GM12875 (cell line): ENCODE measurements at regions not wholly inside any gene's neighbourhood (a gene's known extent, or its start where the extent isn't known, plus 50 kb on each side); places are given as distances from the start of the nearest gene placed in this dataset.

Experiments
- H3K4me3 ChIP-seq: one replicate; pipeline ENCODE4 v1.5.1; 2011; ENCODE audit warnings: low read depth, low read length, control low read depth
- TF ChIP-seq, protein P1 (sequence below): IDR thresholded peaks from 2 replicates; pipeline ENCODE4 v1.5.1; 2011; ENCODE audit warnings: low read depth, mild to moderate bottlenecking, control low read depth, inconsistent platforms, low read length, moderate library complexity, borderline replicate concordance; ENCODE audit not compliant: insufficient read depth

DNA sequence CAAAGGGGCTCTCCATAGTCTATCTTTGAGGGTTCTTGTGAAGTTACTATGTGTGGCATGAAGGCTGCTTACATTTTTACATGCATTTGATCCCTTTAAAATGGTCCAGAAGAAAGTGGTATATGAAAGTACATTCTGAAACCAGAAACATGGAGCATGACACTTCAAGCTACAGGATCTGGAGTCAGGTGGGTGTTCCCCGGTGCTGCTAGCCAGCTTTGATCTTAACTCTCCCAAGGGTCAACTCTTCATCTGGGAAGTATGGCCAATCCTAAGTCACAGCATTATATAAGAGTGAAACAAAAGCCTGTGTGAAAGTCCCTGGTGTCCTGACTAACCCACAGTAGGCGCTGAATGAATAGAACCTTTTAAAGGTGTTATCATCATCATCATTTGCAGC lies 91.0 kb upstream of the TAS2R1 start:
- TF ChIP-seq, protein P1, sequence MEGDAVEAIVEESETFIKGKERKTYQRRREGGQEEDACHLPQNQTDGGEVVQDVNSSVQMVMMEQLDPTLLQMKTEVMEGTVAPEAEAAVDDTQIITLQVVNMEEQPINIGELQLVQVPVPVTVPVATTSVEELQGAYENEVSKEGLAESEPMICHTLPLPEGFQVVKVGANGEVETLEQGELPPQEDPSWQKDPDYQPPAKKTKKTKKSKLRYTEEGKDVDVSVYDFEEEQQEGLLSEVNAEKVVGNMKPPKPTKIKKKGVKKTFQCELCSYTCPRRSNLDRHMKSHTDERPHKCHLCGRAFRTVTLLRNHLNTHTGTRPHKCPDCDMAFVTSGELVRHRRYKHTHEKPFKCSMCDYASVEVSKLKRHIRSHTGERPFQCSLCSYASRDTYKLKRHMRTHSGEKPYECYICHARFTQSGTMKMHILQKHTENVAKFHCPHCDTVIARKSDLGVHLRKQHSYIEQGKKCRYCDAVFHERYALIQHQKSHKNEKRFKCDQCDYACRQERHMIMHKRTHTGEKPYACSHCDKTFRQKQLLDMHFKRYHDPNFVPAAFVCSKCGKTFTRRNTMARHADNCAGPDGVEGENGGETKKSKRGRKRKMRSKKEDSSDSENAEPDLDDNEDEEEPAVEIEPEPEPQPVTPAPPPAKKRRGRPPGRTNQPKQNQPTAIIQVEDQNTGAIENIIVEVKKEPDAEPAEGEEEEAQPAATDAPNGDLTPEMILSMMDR = no peak
- no peak overlapping the region for H3K4me3 ChIP-seq

DNA sequence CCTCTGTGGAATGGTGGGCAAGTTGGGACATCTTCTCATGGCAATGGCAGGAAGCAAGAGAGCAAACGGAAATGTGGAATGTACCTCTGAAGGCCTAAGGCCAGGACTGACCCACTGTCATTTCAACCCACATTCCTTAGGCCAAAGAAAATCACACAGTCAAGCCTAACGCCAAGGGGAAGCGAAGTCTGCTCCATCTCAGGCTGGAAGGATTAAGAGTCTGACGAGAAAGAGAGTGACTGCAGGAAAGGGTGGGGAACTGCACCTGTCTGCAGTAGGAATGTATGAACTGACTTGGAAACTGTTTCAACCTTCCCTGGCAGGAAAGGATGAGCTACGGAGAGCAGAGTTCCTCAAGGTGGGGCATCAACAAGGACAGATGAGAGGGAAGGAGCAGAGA lies 90.2 kb upstream of the TAS2R1 start:
- TF ChIP-seq, protein P1 = no peak
- no peak overlapping the region for H3K4me3 ChIP-seq

DNA sequence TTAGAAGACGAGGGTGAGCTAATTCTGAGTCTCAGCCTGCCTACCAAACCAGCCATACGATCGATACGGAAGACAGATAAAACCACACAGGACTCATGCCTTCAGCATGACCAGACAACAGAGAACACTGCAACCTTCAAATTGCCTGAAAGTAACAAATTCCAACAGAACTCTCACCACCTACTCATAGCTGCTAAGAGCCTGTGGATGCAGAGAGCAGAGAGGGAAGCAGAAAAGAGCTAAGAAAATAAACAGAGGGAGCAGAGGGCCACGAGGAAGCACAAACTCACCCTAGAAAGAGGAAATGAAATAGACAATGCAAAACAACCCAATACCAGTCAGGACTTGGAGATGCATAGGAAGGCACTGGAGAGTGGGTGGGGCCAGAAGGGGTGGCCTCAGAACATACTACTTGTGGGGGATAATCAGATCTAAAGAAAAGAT lies 86.7 kb upstream of the TAS2R1 start:
- TF ChIP-seq, protein P1 = no peak
- H3K4me3 ChIP-seq = no peak overlapping the region

DNA sequence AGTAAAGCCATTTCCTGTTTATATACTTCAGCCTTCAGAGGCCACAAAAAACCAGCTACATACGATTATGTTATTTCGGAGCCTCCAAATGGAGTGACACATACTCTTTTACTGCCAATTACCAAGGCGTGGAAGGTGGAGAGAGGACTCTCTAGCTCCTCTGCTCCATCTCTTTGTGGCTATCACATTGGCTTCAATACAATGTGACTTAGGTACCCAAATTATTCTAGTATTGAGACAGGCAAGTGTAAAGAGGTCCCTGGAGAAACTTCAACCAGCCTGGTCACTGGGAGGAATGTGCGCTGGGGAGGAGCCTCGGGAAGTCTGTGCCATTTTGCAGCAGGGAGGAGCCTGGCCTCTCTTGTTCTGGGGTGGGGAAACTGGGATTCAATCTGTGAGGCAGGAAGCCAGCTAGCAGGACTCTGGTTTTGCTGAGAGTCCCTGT lies 85.8 kb upstream of the TAS2R1 start:
- TF ChIP-seq, protein P1 = no peak
- no peak overlapping the region for H3K4me3 ChIP-seq

DNA sequence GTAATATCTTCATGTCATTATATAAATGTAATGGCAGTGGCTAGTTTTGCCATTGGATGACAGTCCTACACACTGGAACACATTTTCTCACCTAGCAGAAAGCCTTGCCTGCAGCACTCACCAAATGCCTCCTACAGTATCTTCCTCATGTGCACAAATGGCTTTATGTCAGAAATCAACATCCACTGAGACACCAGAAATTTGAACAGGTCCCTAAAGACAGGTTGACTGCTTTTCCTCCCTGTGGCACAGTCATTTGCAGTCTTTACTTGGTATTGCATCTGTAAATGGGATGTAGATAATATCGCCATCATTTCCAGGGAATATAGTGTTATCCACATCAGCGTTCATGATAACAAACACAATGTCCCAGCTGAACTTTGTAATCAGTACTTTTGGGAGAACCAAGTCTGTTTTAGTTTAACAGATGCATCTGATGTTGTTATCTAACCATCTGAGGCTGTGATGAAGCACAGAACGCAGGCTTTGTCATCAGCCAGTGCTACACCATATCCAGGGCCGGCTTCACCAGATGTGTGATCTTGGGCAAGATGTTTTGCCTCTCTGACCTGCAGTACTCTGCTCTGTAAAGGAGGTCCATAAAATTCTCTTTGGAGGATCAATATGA lies 83.9 kb upstream of the TAS2R1 start:
- H3K4me3 ChIP-seq = no peak overlapping the region
- TF ChIP-seq, protein P1 = no peak

DNA sequence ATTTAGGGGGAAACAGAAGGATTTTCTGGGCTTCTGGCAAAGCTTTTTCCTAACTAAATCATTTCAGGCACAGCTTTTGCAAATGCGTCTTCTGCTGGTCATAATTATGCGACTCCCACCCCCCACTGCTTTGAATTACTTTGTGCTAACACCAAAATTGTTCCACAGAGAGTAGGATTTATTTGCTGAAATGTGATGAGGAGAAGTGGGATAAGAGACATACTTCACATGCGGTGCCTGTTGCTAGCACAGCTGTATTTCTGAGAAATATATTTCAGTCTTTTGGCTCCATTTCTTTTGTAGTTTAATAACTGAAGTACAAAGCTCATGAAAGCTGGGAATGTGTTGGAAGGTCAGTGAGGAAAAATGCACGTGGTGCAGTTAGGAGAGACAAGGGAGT lies 83.2 kb upstream of the TAS2R1 start:
- TF ChIP-seq, protein P1 = no peak
- H3K4me3 ChIP-seq = no peak overlapping the region

DNA sequence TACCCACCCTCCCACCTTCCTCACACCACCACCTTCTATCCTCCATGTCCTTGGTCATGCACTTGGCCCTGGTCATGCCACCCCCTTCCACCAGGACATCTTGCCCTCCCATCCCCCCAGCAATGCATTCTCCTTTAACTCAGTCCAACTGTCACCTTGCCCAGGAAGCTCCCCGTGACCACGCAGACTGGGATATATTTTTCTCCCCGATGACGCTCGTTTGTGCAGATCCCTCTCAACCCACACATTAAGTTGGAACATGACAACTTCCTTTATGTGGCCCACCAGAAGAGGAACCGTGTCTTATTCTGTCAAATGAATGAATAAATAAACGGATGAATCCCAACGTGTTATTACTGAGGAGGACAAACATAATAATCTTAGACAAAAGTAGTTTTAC lies 82.8 kb upstream of the TAS2R1 start:
- H3K4me3 ChIP-seq = no peak overlapping the region
- TF ChIP-seq, protein P1 = no peak
